ENCODE measurements at regions not wholly inside any gene's neighbourhood (a gene's known extent, or its start where the extent isn't known, plus 50 kb on each side); places are given as distances from the start of the nearest gene placed in this dataset.
A peak's percentile ranks its signal among the peaks of the same experiment; 100 is the strongest.

GRCh38 chr3:5304789-5305683 is 117.5 kb downstream of the EDEM1 start:
- peak; percentile 60 for DNase-seq

GRCh38 chr3:5305684-5305989 is 118.1 kb downstream of the EDEM1 start:
- DNase-seq: no peak

GRCh38 chr3:5309171-5309570 is 121.7 kb downstream of the EDEM1 start:
- DNase-seq: no peak

- no peak for DNase-seq
These were observed 122.1 kb downstream of the EDEM1 start for GRCh38 chr3:5309602-5310001.

- DNase-seq: no peak
These were observed 123.0 kb downstream of the EDEM1 start for GRCh38 chr3:5310509-5310908.

- DNase-seq: no peak
These were observed 124.8 kb downstream of the EDEM1 start for GRCh38 chr3:5312290-5312689.

GRCh38 chr3:5314897-5315296 is 127.4 kb downstream of the EDEM1 start:
- no peak for DNase-seq

GRCh38 chr3:5317557-5317956 is 130.1 kb downstream of the EDEM1 start:
- DNase-seq: no peak

- DNase-seq: no peak
These were observed 131.9 kb downstream of the EDEM1 start for GRCh38 chr3:5319454-5319853.

- no peak for DNase-seq
These were observed 134.3 kb downstream of the EDEM1 start for GRCh38 chr3:5321666-5322340.

- DNase-seq: no peak
These were observed 137.3 kb downstream of the EDEM1 start for GRCh38 chr3:5324780-5325179.

GRCh38 chr3:5330152-5330810 is 142.8 kb downstream of the EDEM1 start:
- DNase-seq: no peak

- DNase-seq: no peak
These were observed 144.2 kb downstream of the EDEM1 start for GRCh38 chr3:5331567-5332269.

GRCh38 chr3:5332270-5332956 is 144.9 kb downstream of the EDEM1 start:
- no peak for DNase-seq

- DNase-seq: no peak
These were observed 152.5 kb downstream of the EDEM1 start for GRCh38 chr3:5339967-5340535.

GRCh38 chr3:5341610-5342009 is 154.1 kb downstream of the EDEM1 start:
- DNase-seq: no peak

GRCh38 chr3:5343459-5343858 is 156.0 kb downstream of the EDEM1 start:
- no peak for DNase-seq

- no peak for DNase-seq
These were observed 157.2 kb downstream of the EDEM1 start for GRCh38 chr3:5344707-5345106.

- DNase-seq: no peak
These were observed 160.0 kb downstream of the EDEM1 start for GRCh38 chr3:5347486-5347885.

GRCh38 chr3:5348229-5348902 is 160.9 kb downstream of the EDEM1 start:
- no peak for DNase-seq

- DNase-seq: no peak
These were observed 161.8 kb downstream of the EDEM1 start for GRCh38 chr3:5349343-5349742.

- no peak for DNase-seq
These were observed 169.6 kb downstream of the EDEM1 start for GRCh38 chr3:5357089-5357488.
